Upper lobe of left lung (tissue), 4 donors: ENCODE measurements at regions not wholly inside any gene's neighbourhood (a gene's known extent, or its start where the extent isn't known, plus 50 kb on each side); places are given as distances from the start of the nearest gene placed in this dataset.

ENCODE experiments used
- CTCF ChIP-seq, 6 experiments: fragments of 450-650 bp in 4 of 6; fragments of 200-600 bp in 2 of 6; sonication (generic) in 2 of 6; IDR thresholded peaks; one replicate each; pipeline ENCODE4 v1.5.1; 2016 to 2019; ENCODE audit warnings: antibody characterized with exemption in 6 of 6
- EP300 ChIP-seq, 4 donors: sonication (generic); formaldehyde crosslinking; IDR thresholded peaks; one replicate each; pipeline ENCODE4 v1.5.1; 2017; ENCODE audit warnings: antibody characterized with exemption in 4 of 4, control low read depth in 2 of 4

- TF ChIP-seq CTCF (IDR thresholded peaks at IDR 0.05), result no peak
- TF ChIP-seq EP300 (IDR thresholded peaks at IDR 0.05), result no peak
Measured at GRCh38 chr2:193561054-193561453, 1366.3 kb upstream of the TMEFF2 start.
